DOHH2 (cell line): ENCODE measurements at regions not wholly inside any gene's neighbourhood (a gene's known extent, or its start where the extent isn't known, plus 50 kb on each side); places are given as distances from the start of the nearest gene placed in this dataset.

Source experiments
- H3F3A ChIP-seq: fragments of 200-600 bp; sonication (generic), shearing (Covaris generic); 2 replicates; pipeline ENCODE4 v1.6.0; 2016; ENCODE audit warnings: antibody characterized with exemption, mild to moderate bottlenecking; ENCODE audit not compliant: control insufficient read depth, insufficient read depth
- H3K27ac ChIP-seq: fragments of 200-600 bp; sonication (generic); 2 replicates; pipeline ENCODE4 v1.5.1; 2014; ENCODE audit warnings: low read depth, mild to moderate bottlenecking, low read length, moderate library complexity
- H3K27me3 ChIP-seq: fragments of 200-600 bp; sonication (generic); 2 replicates; pipeline ENCODE4 v1.6.1; 2014; ENCODE audit warnings: mild to moderate bottlenecking, low read length, mixed read lengths; ENCODE audit not compliant: control insufficient read depth
- H3K36me3 ChIP-seq: fragments of 200-600 bp; sonication (generic); 2 replicates; pipeline ENCODE4 v1.6.1; 2014; ENCODE audit warnings: mild to moderate bottlenecking, low read length, moderate library complexity, mixed read lengths; ENCODE audit not compliant: control insufficient read depth
- H3K4me1 ChIP-seq: fragments of 200-600 bp; sonication (generic); 2 replicates; pipeline ENCODE4 v1.6.1; 2014; ENCODE audit warnings: mild to moderate bottlenecking, low read length, mixed read lengths; ENCODE audit not compliant: control insufficient read depth
- H3K4me2 ChIP-seq: fragments of 200-600 bp; sonication (generic); 2 replicates; pipeline ENCODE4 v1.6.0; 2014; ENCODE audit warnings: mild to moderate bottlenecking, low read length, moderate library complexity
- H3K4me3 ChIP-seq: fragments of 200-600 bp; sonication (generic); 2 replicates; pipeline ENCODE4 v1.5.1; 2014; ENCODE audit warnings: mild to moderate bottlenecking, low read length, mixed read lengths
- H3K79me2 ChIP-seq: fragments of 200-600 bp; sonication (generic); 2 replicates; pipeline ENCODE4 v1.6.1; 2014; ENCODE audit warnings: mild to moderate bottlenecking, low read length, mixed read lengths; ENCODE audit not compliant: control insufficient read depth
- H3K9me2 ChIP-seq: fragments of 200-600 bp; sonication (generic); replicated peaks from 2 replicates; pipeline ENCODE4 v1.6.1; 2014; ENCODE audit warnings: mild to moderate bottlenecking, low read length, mixed read lengths; ENCODE audit not compliant: control insufficient read depth
- H3K9me3 ChIP-seq: fragments of 200-600 bp; sonication (generic); 2 replicates; pipeline ENCODE4 v1.6.1; 2014; ENCODE audit warnings: antibody characterized with exemption, low read length, mixed read lengths; ENCODE audit not compliant: control insufficient read depth, insufficient read depth
- H4K20me1 ChIP-seq: fragments of 200-600 bp; sonication (generic); 2 replicates; pipeline ENCODE4 v1.6.0; 2014; ENCODE audit warnings: low read depth, mild to moderate bottlenecking, antibody characterized with exemption, low read length, moderate library complexity; ENCODE audit not compliant: control insufficient read depth, insufficient read depth
- EZH2phosphoT487 ChIP-seq: fragments of 200-600 bp; sonication (generic); IDR thresholded peaks from 2 replicates; pipeline ENCODE4 v1.6.1; 2017; ENCODE audit warnings: borderline replicate concordance, mild to moderate bottlenecking, antibody characterized with exemption, low read length, moderate library complexity, mixed read lengths
- TF ChIP-seq, protein P1 (sequence below): fragments of 200-600 bp; sonication (generic); IDR thresholded peaks from one replicate; pipeline ENCODE4 v1.5.1; 2014; ENCODE audit warnings: antibody characterized with exemption, mild to moderate bottlenecking, low read depth, low read length; ENCODE audit not compliant: poor library complexity, severe bottlenecking

DNA sequence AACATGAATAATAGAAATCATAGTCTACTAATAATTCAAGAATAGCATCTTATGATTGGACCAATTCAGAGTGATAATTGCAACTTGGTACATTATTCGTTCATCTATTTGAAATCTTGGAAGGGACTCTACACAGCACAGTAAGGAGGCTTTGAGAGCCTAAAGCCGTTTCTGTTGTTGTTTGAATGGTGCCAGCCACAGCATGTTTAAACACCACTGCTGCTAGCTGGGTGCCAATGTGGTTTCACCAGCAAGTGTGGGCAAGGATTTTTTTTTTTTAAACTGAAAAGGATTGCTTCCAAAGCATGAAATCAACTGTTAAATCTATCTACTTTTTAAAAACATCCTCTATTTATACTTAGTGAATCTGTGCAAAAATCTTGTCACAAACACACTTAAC, 253.9 kb upstream of the MAP3K1 start:
- Histone ChIP-seq H3F3A (no peaks in the 10 kb centered on the region), H3K9me2 (no peaks in the 10 kb centered on the region), H3K4me1 (peaks cover 18% of the 10 kb centered on the region), H3K27me3 (no peaks in the 10 kb centered on the region), H3K79me2 (no peaks in the 10 kb centered on the region), H3K9me3 (no peaks in the 10 kb centered on the region), H4K20me1 (no peaks in the 10 kb centered on the region), H3K4me2 (no peak overlapping the region), H3K36me3 (no peaks in the 10 kb centered on the region), H3K4me3 (no peak overlapping the region), H3K27ac (no peak overlapping the region)
- no peak for TF ChIP-seq EZH2phosphoT487
- TF ChIP-seq, protein P1, sequence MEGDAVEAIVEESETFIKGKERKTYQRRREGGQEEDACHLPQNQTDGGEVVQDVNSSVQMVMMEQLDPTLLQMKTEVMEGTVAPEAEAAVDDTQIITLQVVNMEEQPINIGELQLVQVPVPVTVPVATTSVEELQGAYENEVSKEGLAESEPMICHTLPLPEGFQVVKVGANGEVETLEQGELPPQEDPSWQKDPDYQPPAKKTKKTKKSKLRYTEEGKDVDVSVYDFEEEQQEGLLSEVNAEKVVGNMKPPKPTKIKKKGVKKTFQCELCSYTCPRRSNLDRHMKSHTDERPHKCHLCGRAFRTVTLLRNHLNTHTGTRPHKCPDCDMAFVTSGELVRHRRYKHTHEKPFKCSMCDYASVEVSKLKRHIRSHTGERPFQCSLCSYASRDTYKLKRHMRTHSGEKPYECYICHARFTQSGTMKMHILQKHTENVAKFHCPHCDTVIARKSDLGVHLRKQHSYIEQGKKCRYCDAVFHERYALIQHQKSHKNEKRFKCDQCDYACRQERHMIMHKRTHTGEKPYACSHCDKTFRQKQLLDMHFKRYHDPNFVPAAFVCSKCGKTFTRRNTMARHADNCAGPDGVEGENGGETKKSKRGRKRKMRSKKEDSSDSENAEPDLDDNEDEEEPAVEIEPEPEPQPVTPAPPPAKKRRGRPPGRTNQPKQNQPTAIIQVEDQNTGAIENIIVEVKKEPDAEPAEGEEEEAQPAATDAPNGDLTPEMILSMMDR = no peak

DNA sequence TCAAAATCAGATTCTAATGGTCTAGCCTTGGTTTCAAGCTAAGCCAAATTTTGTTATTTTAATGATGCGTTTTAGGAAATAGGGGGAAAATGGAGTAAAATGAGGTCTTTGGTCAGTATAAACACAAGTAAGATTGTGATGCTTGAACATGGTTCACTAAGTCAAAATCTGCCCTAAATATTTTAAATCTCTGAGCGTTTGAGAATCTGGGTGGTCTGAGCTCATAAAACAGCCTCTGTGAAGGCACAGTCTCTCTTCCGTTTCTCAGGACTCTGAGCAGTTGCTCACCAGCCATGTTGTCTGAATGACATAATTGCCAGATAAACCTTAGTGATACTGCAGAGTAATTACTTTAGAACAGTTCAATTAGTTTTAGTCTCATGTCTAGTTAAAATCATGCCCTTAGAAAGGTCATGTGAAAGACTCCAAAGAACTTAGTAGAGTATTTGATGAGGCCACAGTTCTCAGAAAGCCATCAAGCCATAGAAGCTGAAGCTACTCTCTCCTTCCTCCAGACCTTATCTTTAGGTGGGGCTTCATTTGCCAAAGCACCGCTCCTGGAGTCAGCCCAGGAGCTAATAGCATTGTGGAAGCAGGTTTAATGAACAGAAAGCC, 257.1 kb upstream of the MAP3K1 start:
- Histone ChIP-seq H3K4me2 (no peak overlapping the region), H3K27ac (no peak overlapping the region)

DNA sequence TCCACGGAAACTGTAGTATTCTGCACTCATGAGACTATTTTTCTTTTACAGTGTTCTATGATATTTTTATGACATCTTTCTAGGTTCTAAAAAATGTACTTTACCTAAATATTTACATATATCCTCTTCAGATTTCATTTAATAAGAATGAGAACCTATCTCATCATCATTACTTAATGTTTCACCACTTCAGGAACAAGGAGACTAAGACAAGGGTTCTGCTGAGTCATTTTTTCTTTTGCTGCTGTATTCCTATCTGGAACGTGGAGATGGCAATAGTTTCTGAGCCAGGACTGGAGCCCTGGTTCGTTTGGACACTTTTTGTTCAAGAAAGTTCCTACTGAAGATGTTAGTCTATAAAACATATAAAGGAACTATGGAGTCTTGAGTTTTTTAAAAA, 258.2 kb upstream of the MAP3K1 start:
- Histone ChIP-seq H3K9me3 (no peaks in the 10 kb centered on the region), H3K27me3 (no peaks in the 10 kb centered on the region), H3K4me2 (no peak overlapping the region), H3K9me2 (no peaks in the 10 kb centered on the region), H3F3A (no peaks in the 10 kb centered on the region), H4K20me1 (no peaks in the 10 kb centered on the region), H3K27ac (no peak overlapping the region), H3K4me3 (no peak overlapping the region), H3K79me2 (no peaks in the 10 kb centered on the region), H3K36me3 (no peaks in the 10 kb centered on the region), H3K4me1 (no peaks in the 10 kb centered on the region)
- no peak for TF ChIP-seq EZH2phosphoT487
- TF ChIP-seq, protein P1 = no peak

More for the DNA sequence above, 257.1 kb upstream of the MAP3K1 start:
- Histone ChIP-seq H3K79me2 (no peaks in the 10 kb centered on the region), H3K27me3 (no peaks in the 10 kb centered on the region), H3K9me3 (no peaks in the 10 kb centered on the region), H3K9me2 (no peaks in the 10 kb centered on the region), H4K20me1 (no peaks in the 10 kb centered on the region), H3F3A (no peaks in the 10 kb centered on the region), H3K4me1 (no peaks in the 10 kb centered on the region), H3K4me3 (no peak overlapping the region), H3K36me3 (no peaks in the 10 kb centered on the region)
- TF ChIP-seq, protein P1 = no peak
- TF ChIP-seq EZH2phosphoT487 = no peak
